Inferior parietal cortex (tissue), 1 donor: ENCODE measurements at regions not wholly inside any gene's neighbourhood (a gene's known extent, or its start where the extent isn't known, plus 50 kb on each side); places are given as distances from the start of the nearest gene placed in this dataset.

Source experiments
- DNase-seq: peaks from one replicate; pipeline ENCODE4 v3.0.0-alpha.2; 2016; ENCODE audit errors: extremely low spot score

- peak; percentile 82 for DNase-seq
Observed at GRCh38 chr13:80131204-80131603, 209.7 kb downstream of the SPRY2 start.

DNA sequence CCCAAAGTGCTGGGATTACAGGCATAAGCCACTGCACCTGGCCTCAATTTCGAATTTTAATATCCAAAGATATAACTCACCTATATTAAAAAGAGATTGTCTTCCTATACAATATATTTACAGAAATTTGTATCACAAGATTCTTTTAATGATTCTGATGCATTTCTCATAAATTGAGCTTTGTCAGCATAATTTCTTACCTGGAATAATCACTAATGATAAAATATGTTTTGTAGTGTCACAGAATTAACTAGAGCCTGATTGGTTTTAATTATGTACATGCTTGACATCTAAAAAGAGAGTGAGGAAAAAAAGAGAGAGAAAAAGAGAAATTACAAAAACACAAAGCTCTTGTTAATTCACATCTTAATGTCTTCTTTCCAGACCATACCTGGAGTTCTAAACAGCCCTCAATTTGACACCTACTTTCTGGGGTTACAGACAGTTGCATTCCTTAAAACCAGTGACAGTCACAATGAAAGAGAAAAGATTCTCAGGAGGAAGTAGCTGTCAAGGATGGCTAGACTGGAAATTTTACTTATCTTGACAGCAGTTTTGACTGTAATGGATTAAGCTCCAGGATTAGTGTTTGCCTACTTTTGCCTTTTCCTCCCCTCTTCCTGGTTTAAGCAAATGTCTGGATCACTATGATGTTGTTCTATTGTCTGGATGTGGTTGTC lies 214.4 kb downstream of the SPRY2 start:
- no peak for DNase-seq

GRCh38 chr13:80123945-80124344 lies 217.0 kb downstream of the SPRY2 start:
- DNase-seq, result no peak

DNA sequence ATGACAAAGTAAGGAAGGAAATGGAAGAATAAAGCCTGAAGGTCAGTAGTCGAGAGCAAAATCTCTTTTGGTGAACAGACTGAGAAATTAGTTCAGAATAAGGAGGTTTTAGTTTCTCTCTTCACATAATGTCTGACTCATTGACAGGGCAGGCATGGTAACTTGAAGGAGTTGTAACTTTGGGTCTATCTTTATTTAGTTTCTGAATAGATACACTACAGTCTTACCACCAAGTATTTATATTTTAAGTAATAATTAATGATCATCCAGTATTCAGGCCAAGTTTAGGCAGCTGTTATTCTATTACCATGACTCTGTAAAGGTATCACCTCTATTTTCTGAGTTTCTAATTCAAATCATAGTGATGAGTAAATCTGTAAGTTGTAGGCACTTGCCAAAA lies 219.9 kb downstream of the SPRY2 start:
- DNase-seq, result no peak

- peak; percentile 66 for DNase-seq
Observed at GRCh38 chr13:80118506-80118905, 222.4 kb downstream of the SPRY2 start.

- no peak for DNase-seq
Observed at GRCh38 chr13:80118099-80118498, 222.8 kb downstream of the SPRY2 start.

DNA sequence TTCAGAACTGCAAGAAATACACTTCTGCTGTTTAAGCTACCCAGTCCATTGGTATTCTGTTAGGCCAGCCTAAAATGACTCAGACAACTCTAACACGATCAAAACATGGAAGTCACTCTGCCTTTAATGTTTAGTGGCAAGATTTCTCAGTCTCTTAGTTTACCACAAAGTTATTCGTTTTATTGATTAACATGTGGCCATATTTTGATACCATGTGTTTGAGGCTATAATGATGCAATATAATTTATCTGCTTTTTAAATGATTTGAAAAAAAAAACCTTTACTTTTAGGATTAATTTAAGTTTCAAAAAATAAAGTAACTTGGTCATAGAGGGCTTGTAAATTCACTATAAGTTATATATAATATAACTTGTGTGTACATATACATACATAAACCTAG lies 223.4 kb downstream of the SPRY2 start:
- no peak for DNase-seq

DNA sequence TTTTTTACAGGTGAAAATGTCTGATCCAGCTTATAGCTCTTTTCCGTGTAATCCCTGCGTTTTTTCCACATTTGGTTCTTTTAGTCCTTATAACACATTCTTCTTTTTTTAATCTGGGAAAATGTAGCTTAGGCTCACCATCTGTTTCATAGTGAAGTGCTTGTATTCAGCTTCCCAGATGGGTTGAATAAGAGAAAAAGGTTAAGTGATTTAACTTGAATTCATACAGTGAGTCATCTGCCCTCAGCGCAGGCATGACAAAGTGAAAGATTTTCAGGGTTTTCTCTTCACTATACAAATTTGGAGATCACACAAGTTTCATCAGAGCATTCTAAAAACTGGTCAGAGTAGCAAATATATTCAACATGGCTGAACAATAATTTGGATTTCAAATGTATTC lies 224.8 kb downstream of the SPRY2 start:
- DNase-seq, result peak; percentile 44

DNA sequence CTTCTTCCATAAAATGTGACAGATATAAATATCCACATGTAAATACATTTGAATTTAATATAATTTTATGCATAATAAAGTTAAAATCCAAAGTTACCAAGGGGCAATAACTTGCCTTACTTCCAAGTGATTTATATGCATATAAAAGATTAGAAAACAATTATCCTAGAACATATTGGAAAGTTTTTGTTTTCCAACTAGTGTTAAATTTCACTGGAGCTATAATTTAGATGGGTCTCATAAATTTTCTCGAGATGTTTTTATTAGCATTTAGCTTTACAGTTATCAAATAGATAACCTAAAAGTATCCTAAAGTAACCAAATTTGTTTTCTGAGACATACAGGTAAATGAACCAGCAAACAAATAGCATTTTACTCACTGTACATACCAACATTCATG lies 225.3 kb downstream of the SPRY2 start:
- no peak for DNase-seq

DNA sequence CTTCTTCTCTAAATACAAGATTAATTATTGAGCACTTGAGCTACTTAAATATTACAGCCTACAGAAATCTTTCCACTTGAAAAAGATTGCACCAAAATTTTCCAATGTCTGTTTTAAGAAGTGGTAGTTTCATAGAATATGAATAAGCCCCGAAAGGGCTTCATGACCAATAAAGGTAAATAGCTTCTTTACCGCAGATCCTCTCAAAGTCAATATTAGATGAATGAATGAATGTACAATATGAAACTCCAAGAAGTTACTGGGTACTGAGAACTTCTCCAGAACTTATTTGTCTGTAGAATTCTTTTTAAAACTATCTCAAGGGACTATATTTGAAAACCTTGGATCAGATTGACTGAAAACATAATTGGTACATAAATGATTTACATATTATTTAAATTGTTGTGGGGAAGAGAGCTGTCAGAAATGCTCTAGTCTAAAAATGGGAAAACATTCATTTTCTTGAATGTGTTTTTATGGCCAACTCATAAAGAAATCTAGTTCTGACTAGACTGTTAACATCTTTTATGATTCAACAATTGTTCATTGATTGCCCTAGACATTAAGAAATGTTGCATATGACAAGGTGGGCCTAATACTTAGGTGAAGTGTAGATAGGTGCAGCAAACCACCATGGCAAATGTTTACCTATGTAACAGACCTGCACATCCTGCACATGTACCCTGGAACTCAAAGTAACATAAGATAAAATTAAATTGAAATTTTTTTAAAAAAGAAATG lies 227.0 kb downstream of the SPRY2 start:
- DNase-seq, result no peak

DNA sequence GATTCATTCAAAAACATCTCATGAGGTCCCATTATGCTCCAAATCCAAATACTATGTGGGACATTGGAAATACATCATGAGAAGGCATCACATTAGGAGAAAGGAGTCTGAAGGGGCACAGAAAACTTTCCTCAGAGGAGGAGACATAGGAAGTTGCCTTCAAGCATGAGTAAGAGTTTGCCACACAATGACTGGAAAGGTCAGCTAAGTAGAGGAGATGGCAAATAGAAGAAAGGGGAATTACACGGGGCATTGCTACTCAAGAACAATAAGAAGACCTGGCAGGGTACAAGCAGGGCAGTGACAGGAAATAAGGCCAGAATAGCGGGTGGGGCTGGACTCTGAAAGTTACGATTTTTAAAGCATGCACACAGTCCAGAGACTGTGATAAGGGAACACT lies 231.6 kb downstream of the SPRY2 start:
- DNase-seq, result no peak

DNA sequence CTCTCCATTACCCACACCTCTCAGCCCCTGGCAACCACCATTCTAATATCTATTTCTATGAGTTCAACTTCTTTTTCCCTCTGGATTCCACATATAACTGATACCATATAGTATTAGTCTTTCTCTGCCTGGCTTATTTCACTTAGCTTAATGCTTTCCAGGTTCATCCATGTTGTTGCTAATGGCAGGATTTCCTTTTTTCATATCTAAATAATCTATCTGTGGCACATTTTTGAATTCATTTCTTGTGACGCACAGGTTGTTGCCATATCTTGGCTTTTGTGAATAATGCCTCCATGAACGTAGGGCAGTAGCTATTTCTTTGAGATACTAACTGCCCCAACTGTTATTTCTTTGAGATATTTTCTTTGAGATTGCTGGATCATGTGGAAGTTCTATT lies 235.6 kb downstream of the SPRY2 start:
- DNase-seq, result no peak

DNA sequence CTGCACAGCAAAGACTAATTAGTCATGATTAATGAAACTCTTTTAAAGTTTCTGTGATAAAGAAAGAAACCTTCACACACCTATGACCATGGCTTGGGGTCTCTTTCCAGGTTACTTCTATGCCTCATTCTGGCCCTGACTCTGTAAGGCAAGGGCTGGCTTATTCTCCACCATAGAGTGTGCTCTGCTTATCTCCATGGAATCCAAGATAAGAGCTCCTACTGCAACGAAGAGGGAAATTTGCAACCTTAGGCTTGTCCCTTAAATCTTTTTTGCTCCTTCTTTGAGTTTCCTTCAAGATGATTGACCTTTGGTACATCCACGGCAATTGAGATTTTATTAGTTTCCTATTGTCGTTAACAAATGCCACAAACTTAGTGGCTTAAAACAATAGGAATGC lies 239.9 kb downstream of the SPRY2 start:
- no peak for DNase-seq

- no peak for DNase-seq
Observed at GRCh38 chr13:80100636-80101035, 240.3 kb downstream of the SPRY2 start.

- DNase-seq, result no peak
Observed at GRCh38 chr13:80097561-80097960, 243.4 kb downstream of the SPRY2 start.

- DNase-seq, result no peak
Observed at GRCh38 chr13:80096383-80096782, 244.5 kb downstream of the SPRY2 start.

- no peak for DNase-seq
Observed at GRCh38 chr13:80094526-80094925, 246.4 kb downstream of the SPRY2 start.

DNA sequence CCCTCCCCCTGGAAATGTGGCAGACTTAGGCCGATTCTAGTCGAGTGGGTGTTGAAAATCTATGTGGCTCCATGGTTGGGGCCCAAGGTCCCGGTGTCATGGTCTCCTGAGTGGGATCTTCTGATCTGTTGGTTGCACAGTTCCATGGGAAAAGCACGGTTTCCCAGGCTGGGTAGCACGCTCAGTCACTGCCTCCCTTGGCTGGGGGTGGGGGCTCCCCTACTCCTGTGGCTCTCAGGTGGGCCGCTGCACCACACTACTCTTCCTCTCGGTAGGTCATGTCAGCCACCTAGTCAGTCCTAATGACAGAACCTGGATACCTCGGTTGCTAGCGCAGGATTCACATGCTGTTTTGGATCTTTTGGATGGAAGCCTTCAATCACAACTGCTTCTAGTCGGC lies 247.0 kb downstream of the SPRY2 start:
- DNase-seq, result no peak

GRCh38 chr13:80086304-80086721 lies 254.6 kb downstream of the SPRY2 start:
- DNase-seq, result no peak

DNA sequence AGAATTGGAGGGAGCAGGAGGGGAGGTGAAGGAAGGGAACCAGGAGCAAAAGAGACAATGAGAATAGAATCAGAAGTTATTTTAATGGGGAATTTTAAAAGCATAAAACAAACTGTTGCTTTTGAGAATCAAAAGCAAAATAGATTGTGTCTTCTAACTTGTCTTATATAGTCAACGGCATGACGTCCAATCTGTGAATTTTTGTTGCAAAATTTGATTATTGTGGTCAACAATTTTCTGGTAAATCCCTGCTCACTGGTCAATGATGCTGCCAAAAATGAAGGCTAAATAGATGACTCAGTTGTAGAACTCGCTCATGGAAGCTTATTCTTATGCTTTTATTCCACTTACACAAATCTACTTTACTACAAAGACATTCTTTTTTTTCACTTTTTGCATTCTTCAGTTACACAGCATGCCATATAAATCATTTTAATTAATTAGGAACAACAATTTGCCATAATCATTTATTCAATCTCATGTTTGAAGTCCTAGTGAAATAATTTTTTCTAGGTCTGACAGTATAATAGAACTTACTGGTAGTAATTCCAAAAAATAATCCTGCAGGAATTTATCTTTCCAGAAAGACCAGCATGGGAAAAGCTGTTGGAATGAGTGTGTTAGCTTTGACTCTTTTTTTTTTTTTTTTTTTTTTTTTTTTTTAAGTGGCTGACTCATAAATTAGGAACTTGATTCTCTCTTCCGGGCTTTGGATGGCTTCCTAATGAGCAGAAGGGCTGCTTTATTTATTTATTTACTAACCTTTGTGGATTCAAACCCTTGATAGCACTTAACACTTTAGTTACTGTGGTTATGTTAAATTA lies 256.9 kb downstream of the SPRY2 start:
- DNase-seq, result peak; percentile 17

- DNase-seq, result no peak
Observed at GRCh38 chr13:80083081-80083852, 257.7 kb downstream of the SPRY2 start.
